ENCODE measurements at regions not wholly inside any gene's neighbourhood (a gene's known extent, or its start where the extent isn't known, plus 50 kb on each side); places are given as distances from the start of the nearest gene placed in this dataset.
"Not testable (repeated sequence)": the region's sequence is repeated elsewhere in the genome, so short reads cannot be mapped to it uniquely, and the experiment has no call there.

DNA sequence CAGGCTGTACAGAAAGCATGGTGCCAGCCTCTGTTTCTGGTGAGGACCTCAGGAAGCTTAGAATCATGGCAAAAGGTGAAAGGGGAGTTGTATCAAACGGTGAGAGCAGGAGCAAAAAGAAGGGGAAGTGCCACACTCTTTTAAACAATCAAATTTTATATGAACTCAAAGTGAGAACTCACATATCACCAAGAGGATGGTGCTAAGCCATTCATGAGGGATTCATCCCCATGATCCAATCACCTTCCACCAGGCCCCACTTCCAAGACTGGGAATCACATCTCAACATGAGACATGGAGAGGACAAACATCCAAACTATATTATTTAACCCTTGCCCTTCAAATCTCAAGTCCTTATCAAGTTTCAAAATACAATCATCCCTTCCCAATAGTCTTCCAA is 836.7 kb downstream of the SLITRK5 start (continued):
- TF ChIP-seq, protein P1, sequence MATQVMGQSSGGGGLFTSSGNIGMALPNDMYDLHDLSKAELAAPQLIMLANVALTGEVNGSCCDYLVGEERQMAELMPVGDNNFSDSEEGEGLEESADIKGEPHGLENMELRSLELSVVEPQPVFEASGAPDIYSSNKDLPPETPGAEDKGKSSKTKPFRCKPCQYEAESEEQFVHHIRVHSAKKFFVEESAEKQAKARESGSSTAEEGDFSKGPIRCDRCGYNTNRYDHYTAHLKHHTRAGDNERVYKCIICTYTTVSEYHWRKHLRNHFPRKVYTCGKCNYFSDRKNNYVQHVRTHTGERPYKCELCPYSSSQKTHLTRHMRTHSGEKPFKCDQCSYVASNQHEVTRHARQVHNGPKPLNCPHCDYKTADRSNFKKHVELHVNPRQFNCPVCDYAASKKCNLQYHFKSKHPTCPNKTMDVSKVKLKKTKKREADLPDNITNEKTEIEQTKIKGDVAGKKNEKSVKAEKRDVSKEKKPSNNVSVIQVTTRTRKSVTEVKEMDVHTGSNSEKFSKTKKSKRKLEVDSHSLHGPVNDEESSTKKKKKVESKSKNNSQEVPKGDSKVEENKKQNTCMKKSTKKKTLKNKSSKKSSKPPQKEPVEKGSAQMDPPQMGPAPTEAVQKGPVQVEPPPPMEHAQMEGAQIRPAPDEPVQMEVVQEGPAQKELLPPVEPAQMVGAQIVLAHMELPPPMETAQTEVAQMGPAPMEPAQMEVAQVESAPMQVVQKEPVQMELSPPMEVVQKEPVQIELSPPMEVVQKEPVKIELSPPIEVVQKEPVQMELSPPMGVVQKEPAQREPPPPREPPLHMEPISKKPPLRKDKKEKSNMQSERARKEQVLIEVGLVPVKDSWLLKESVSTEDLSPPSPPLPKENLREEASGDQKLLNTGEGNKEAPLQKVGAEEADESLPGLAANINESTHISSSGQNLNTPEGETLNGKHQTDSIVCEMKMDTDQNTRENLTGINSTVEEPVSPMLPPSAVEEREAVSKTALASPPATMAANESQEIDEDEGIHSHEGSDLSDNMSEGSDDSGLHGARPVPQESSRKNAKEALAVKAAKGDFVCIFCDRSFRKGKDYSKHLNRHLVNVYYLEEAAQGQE (IDR thresholded peaks at IDR 0.05; ENCODE audit: unreplicated experiment): no peak
- no peak for TF ChIP-seq POLR2AphosphoS5 (IDR thresholded peaks at IDR 0.05; ENCODE audit: low read depth)
- TF ChIP-seq EZH2 (IDR thresholded peaks at IDR 0.05; ENCODE audit: low read depth, unreplicated experiment): no peak
- TF ChIP-seq, protein P2, sequence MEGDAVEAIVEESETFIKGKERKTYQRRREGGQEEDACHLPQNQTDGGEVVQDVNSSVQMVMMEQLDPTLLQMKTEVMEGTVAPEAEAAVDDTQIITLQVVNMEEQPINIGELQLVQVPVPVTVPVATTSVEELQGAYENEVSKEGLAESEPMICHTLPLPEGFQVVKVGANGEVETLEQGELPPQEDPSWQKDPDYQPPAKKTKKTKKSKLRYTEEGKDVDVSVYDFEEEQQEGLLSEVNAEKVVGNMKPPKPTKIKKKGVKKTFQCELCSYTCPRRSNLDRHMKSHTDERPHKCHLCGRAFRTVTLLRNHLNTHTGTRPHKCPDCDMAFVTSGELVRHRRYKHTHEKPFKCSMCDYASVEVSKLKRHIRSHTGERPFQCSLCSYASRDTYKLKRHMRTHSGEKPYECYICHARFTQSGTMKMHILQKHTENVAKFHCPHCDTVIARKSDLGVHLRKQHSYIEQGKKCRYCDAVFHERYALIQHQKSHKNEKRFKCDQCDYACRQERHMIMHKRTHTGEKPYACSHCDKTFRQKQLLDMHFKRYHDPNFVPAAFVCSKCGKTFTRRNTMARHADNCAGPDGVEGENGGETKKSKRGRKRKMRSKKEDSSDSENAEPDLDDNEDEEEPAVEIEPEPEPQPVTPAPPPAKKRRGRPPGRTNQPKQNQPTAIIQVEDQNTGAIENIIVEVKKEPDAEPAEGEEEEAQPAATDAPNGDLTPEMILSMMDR (conservative IDR thresholded peaks at IDR 0.05; ENCODE audit: low read depth in 2 of 2): no peak
- TF ChIP-seq ZNF331 (CRISPR knock-in tag; IDR thresholded peaks at IDR 0.05; ENCODE audit: low read depth): no peak
- no peak for TF ChIP-seq EZH2phosphoT487 (IDR thresholded peaks at IDR 0.05; ENCODE audit: unreplicated experiment)
- no peak for TF ChIP-seq CREB1 (CRISPR knock-in tag; IDR thresholded peaks at IDR 0.05; ENCODE audit: low read depth)
- TF ChIP-seq, protein P3, sequence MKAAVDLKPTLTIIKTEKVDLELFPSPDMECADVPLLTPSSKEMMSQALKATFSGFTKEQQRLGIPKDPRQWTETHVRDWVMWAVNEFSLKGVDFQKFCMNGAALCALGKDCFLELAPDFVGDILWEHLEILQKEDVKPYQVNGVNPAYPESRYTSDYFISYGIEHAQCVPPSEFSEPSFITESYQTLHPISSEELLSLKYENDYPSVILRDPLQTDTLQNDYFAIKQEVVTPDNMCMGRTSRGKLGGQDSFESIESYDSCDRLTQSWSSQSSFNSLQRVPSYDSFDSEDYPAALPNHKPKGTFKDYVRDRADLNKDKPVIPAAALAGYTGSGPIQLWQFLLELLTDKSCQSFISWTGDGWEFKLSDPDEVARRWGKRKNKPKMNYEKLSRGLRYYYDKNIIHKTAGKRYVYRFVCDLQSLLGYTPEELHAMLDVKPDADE (IDR thresholded peaks at IDR 0.05): no peak

DNA sequence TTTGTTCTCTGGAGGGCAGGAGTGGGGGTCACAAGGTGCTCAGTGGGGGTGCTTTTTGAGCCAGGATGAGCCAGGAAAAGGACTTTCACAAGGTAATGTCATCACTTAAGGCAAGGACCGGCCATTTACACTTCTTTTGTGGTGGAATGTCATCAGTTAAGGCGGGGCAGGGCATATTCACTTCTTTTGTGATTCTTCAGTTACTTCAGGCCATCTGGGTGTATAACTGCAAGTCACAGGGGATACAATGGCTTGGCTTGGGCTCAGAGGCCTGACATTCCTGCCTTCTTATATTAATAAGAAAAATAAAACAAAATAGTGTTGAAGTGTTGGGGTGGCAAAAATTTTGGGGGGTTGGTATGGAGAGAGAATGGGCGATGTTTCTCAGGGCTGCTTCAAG is 841.8 kb downstream of the SLITRK5 start:
- H3K36me3 ChIP-seq (ENCODE audit: insufficient read depth): not testable (repeated sequence)

More for the DNA sequence above, 841.8 kb downstream of the SLITRK5 start:
- H3K4me2 ChIP-seq: peak overlapping the region; percentile 6; the same call in 1 of the 2 replicates
- H2AFZ ChIP-seq; H3K79me2 ChIP-seq (replicated peaks; ENCODE audit: insufficient read depth); H3K9me2 ChIP-seq (ENCODE audit: insufficient read depth); ATAC-seq; H3K4me3 ChIP-seq; H4K20me1 ChIP-seq (replicated peaks; ENCODE audit: insufficient read depth); H3K4me3 Mint-ChIP-seq; H3K27me3 Mint-ChIP-seq (ENCODE audit: insufficient read depth, low read depth, poor library complexity); H3K27me3 ChIP-seq (ENCODE audit: insufficient read depth); H3F3A ChIP-seq (replicated peaks; ENCODE audit: low read depth): not testable (repeated sequence)
- peak overlapping the region; percentile 93 for H3K27ac ChIP-seq (ENCODE audit: low read depth)
- peak overlapping the region; percentile 98 for H3K27ac Mint-ChIP-seq
- peaks cover 22% of the 10 kb centered on the region; the same call in 1 of the 2 replicates for H3K4me1 ChIP-seq (ENCODE audit: insufficient read depth)
- peak; percentile 56; the same call in 1 of the 2 replicates for TF ChIP-seq NANOG (IDR thresholded peaks at IDR 0.05; ENCODE audit: borderline replicate concordance)
- H3K9me3 Mint-ChIP-seq: peaks cover 56% of the 10 kb centered on the region
- peaks cover 69% of the 10 kb centered on the region for H3K36me3 Mint-ChIP-seq (ENCODE audit: low read depth)
- peaks cover 20% of the 10 kb centered on the region for H3K4me1 Mint-ChIP-seq
- peak; percentile 11 for DNase-seq (ENCODE audit: low spot score)

Data from GM23338 (cell line).